ENCODE measurements at regions not wholly inside any gene's neighbourhood (a gene's known extent, or its start where the extent isn't known, plus 50 kb on each side); places are given as distances from the start of the nearest gene placed in this dataset.
A peak's percentile ranks its signal among the peaks of the same experiment; 100 is the strongest.

DNA sequence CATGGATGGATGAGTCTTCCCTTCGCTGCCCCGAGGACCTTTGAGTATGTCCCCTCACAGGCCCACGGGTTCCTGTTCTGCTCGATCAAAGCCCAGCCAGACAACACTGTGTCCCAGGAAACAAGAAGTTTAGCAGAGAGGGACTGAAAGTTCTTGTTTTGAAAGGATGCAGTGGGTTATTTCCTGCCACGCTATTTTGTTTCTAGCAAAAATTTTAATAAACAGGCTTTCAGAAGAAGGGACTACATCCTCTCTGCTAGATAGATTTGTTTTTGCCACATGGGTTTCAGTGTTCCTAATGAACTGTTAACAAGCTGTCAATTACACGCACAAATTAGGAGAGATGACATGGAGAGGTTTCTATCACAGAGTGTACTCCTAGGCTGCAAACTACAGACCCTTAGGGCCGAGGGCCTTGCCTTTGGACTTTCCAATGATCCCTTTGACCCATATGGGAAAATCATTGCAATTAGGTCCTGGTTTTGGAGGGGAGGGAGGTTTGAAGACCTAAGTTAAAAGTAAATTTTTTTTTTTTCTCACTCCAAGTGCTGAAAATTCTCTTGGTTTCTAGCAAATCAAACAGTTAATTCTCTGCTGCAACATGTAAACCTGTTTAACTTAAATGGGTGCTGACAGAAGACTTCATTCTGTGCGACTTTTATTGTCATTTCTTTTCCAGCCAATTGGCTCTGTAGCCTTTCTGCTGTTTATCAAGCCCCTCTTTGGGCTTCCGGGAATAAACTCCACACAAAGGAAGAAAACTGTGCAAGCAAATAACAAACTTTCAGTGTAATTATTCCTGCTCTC lies 81.4 kb downstream of the RCN1 start:
- H3K27ac ChIP-seq, result no peak overlapping the region
- FAIRE-seq (no peak), DNase-seq (ENCODE audit: low read depth in 1 of 2, low spot score in 1 of 2) (no peak), ATAC-seq (no peak)
- no peak overlapping the region for H3K4me3 ChIP-seq
- H3K4me1 ChIP-seq, result no peaks in the 10 kb centered on the region
- 60% methylated on average over 9 of the region's 9 CpGs for WGBS (ENCODE audit: missing lambda C conversion rate)
- ChIA-PET CTCF (interaction anchor here (0.6 to 26.6 kb wide), 6 partner anchors 21 to 934 kb away, joined by 3 to 416 read pairs (median 4); no protein-coding TSS in a partner anchor), POLR2A (no interaction called here)
- no peaks in the 10 kb centered on the region for H3K9me3 ChIP-seq
- no peak overlapping the region for H3K4me2 ChIP-seq
- TF ChIP-seq RAD21 (conservative IDR thresholded peaks at IDR 0.05 in 1 of 2, IDR thresholded peaks at IDR 0.05 in 1 of 2) (no peak), EP300 (IDR thresholded peaks at IDR 0.05) (no peak), FOSL2 (IDR thresholded peaks at IDR 0.05) (no peak), FOSL2 (CRISPR knock-in tag; IDR thresholded peaks at IDR 0.05) (no peak), MYC (IDR thresholded peaks at IDR 0.05; ENCODE audit: borderline replicate concordance, low read length) (no peak), HOXB13 (CRISPR knock-in tag; IDR thresholded peaks at IDR 0.05; ENCODE audit: low read depth) (no peak), EHMT2 (IDR thresholded peaks at IDR 0.05; ENCODE audit: low read depth) (no peak), TFCP2L1 (CRISPR knock-in tag; IDR thresholded peaks at IDR 0.05) (no peak), HOXB5 (CRISPR knock-in tag; IDR thresholded peaks at IDR 0.05) (no peak), CHD4 (IDR thresholded peaks at IDR 0.05; ENCODE audit: borderline replicate concordance) (no peak)
- TF ChIP-seq, protein P1, sequence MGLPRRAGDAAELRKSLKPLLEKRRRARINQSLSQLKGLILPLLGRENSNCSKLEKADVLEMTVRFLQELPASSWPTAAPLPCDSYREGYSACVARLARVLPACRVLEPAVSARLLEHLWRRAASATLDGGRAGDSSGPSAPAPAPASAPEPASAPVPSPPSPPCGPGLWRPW (IDR thresholded peaks at IDR 0.05), result no peak
- TF ChIP-seq, protein P2, sequence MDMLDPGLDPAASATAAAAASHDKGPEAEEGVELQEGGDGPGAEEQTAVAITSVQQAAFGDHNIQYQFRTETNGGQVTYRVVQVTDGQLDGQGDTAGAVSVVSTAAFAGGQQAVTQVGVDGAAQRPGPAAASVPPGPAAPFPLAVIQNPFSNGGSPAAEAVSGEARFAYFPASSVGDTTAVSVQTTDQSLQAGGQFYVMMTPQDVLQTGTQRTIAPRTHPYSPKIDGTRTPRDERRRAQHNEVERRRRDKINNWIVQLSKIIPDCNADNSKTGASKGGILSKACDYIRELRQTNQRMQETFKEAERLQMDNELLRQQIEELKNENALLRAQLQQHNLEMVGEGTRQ (IDR thresholded peaks at IDR 0.05), result no peak

DNA sequence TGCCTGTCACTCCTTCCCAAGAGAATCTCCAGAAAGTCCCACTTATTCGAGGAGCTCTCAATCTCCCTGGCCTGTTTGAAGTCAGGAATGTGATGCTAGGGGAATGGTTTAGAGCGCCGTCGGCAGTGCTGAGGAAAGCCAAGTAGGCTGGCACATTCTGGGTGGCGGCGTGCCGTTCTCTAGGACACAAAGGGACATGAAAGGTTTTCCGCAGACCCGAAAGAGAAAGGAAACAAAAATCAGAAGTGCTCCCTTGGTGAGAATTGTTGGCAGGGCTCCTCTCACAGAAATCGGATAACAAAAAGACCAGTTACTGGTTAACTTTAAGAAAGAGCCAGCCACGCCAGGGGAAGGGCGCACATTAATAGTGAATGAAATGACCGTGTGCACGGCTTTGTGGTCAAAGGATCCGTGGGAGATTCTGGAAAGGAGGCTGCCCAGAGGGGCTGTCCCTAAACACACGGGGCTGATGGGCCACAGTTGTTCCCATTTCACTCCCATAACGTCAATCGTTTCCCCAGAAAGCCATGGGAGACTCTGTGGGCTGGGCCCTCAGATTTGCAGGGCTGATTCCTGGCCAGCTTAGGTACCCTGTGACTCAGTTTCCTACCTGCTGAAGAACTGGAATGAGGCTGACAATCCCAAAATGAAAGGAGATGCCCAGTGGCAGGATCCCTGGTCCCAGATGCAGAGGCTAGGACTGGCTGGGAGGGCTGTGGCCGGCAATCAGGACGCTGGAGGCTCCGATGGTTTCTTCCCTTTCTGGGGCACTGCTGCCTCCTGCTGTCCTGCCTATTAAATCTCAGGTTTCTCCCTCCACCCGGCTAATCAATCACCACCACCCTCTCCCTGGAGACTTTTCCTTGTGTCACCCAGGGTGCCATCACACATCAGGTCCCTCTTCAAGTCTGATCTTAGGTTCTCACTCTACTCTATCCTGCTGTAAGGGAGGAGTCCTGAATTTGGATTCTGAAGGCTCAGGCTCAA lies 82.3 kb downstream of the RCN1 start:
- WGBS (ENCODE audit: missing lambda C conversion rate), result 51% methylated on average over 22 of the region's 22 CpGs
- CTCF ChIA-PET, result interaction anchor here (0.6 to 26.6 kb wide), 21 partner anchors 9 to 1066 kb away, joined by 3 to 416 read pairs (median 4); no protein-coding TSS in a partner anchor
- Histone ChIP-seq H3K4me1 (no peaks in the 10 kb centered on the region), H3K27ac (no peak overlapping the region), H3K9me3 (no peaks in the 10 kb centered on the region), H3K4me3 (no peak overlapping the region), H3K4me2 (no peak overlapping the region)
- no peak for FAIRE-seq
- POLR2A ChIA-PET, result no interaction called here
- DNase-seq (ENCODE audit: low read depth in 1 of 2, low spot score in 1 of 2), result peak; percentile 29 to 41
- peak; percentile 75 to 92 for ATAC-seq
- TF ChIP-seq ESRRA (IDR thresholded peaks at IDR 0.05; ENCODE audit: borderline replicate concordance, low read length), result no peak
- TF ChIP-seq KDM5A (IDR thresholded peaks at IDR 0.05), result no peak
- TF ChIP-seq RAD21 (conservative IDR thresholded peaks at IDR 0.05 in 1 of 2, IDR thresholded peaks at IDR 0.05 in 1 of 2), result peak; percentile 82 to 85
- TF ChIP-seq SMC3 (IDR thresholded peaks at IDR 0.05), result peak; percentile 77
- TF ChIP-seq, protein P3, sequence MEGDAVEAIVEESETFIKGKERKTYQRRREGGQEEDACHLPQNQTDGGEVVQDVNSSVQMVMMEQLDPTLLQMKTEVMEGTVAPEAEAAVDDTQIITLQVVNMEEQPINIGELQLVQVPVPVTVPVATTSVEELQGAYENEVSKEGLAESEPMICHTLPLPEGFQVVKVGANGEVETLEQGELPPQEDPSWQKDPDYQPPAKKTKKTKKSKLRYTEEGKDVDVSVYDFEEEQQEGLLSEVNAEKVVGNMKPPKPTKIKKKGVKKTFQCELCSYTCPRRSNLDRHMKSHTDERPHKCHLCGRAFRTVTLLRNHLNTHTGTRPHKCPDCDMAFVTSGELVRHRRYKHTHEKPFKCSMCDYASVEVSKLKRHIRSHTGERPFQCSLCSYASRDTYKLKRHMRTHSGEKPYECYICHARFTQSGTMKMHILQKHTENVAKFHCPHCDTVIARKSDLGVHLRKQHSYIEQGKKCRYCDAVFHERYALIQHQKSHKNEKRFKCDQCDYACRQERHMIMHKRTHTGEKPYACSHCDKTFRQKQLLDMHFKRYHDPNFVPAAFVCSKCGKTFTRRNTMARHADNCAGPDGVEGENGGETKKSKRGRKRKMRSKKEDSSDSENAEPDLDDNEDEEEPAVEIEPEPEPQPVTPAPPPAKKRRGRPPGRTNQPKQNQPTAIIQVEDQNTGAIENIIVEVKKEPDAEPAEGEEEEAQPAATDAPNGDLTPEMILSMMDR (IDR thresholded peaks at IDR 0.05), result peak; percentile 69
- no peak for TF ChIP-seq POLR2AphosphoS2 (conservative IDR thresholded peaks at IDR 0.05; ENCODE audit: low read length)

DNA sequence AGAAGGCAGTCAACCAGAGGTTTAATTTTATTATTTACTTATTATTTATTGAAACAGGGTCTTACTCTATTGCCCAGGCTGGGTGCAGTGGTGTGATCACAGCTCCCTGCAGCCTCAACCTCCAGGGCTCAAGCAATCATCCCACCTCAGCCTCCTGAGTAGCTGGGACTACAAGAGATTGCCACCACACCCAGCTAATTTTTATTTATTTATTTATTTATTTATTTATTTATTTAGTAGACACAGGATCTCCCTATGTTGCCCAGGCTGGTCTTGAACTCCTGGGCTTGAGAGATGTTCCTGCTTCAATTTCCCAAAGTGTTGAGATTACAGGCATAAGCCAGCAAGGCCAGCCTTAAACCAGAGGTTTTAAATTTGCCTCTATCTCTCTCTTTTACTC lies 83.1 kb downstream of the RCN1 start:
- H3K27ac ChIP-seq, result no peak overlapping the region
- FAIRE-seq (no peak), ATAC-seq (no peak), DNase-seq (ENCODE audit: low read depth in 1 of 2, low spot score in 1 of 2) (no peak)
- TF ChIP-seq ZC3H11A (IDR thresholded peaks at IDR 0.05), result peak; percentile 67
- no peak for TF ChIP-seq NFE2L2 (conservative IDR thresholded peaks at IDR 0.05; ENCODE audit: low read length)
- CTCF ChIA-PET, result interaction anchor here (0.7 to 26.6 kb wide), 17 partner anchors 8 to 1067 kb away, joined by 3 to 416 read pairs (median 4); no protein-coding TSS in a partner anchor
- POLR2A ChIA-PET, result no interaction called here
- no peaks in the 10 kb centered on the region for H3K4me1 ChIP-seq
- H3K4me2 ChIP-seq, result no peak overlapping the region
- no peak overlapping the region for H3K4me3 ChIP-seq
- no peaks in the 10 kb centered on the region for H3K9me3 ChIP-seq

Data from A549 (cell line).